Fibroblast of skin of scalp (primary cell): ENCODE measurements at regions not wholly inside any gene's neighbourhood (a gene's known extent, or its start where the extent isn't known, plus 50 kb on each side); places are given as distances from the start of the nearest gene placed in this dataset.

Source experiments
- DNase-seq: peaks from one replicate; pipeline ENCODE4 v3.0.0-alpha.2; 2013

DNA sequence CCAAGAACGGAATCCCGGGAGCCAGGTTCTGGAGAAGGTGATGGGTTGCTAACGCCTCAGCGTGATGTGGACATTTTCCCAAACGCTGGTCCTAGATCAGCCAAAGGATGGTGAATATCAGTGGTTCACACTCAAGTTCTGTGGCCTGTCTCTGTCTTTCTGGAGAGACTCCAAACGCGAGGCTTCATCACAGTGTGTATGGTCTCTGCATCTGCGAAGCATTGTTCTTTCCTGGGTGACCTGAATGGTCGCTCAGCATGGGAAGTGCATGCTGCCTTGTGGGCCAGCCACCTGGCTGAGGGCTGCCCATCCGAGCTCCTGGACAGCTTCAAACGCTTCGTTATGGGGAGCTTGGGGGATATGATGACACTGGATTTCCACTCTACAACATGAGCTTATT lies 810.0 kb downstream of the TBC1D22A start:
- no peak for DNase-seq

DNA sequence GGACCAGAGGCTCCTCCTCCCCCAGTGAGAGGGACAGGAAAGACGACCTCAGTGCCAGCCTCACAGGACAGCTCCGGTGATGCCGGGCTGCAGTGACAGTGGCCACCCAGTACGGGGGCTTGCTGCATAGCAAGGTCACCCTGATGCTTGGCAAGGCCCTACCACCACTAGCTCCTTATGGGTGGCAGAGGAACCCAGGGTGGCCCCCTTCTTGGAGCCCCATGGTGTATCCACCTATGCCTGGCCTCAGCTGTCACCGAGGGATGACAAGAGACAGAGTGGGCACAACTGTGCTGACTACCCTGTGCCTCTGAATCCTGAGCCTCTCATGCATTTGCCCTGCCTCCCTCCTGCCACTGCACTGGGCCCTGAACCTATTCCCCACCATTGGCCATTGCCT lies 809.2 kb downstream of the TBC1D22A start:
- DNase-seq: no peak

DNA sequence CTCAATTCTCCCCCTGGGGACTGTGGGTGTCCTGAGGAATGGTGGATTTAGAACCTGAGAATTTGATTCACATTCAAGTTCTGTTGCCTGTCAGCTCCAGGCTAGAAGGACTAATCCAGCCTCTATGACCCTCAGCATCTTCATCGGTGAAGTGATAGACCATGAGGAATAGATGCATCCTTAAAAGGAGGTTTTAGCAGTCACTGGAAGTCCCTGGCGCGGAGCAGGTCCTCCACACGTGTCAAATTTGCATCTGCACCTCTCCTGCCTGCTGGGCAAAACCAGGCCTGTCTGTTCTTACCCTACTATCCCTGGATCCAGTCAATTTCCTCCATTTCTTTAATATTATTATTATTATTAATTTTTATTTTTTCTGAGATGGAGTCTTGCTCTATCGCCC lies 808.4 kb downstream of the TBC1D22A start:
- DNase-seq: no peak

DNA sequence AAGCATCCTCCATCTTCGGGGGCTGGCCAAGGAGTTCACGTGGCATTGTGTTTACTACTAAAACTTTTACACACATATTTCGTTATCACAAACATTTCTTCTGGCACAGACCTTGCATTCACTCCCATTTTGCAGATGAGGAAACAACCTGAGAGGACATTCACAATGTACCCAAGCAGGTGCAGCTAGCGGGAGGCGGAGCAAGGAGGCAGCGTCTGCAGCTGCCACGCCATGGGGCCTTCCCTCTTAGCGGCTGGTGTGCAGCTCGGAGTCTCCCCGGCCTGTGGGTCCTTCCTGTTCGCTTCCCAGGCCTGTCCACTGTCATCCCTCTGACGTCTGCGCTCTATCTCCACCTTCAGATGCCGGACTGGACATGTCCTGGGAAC lies 807.8 kb downstream of the TBC1D22A start:
- no peak for DNase-seq

DNA sequence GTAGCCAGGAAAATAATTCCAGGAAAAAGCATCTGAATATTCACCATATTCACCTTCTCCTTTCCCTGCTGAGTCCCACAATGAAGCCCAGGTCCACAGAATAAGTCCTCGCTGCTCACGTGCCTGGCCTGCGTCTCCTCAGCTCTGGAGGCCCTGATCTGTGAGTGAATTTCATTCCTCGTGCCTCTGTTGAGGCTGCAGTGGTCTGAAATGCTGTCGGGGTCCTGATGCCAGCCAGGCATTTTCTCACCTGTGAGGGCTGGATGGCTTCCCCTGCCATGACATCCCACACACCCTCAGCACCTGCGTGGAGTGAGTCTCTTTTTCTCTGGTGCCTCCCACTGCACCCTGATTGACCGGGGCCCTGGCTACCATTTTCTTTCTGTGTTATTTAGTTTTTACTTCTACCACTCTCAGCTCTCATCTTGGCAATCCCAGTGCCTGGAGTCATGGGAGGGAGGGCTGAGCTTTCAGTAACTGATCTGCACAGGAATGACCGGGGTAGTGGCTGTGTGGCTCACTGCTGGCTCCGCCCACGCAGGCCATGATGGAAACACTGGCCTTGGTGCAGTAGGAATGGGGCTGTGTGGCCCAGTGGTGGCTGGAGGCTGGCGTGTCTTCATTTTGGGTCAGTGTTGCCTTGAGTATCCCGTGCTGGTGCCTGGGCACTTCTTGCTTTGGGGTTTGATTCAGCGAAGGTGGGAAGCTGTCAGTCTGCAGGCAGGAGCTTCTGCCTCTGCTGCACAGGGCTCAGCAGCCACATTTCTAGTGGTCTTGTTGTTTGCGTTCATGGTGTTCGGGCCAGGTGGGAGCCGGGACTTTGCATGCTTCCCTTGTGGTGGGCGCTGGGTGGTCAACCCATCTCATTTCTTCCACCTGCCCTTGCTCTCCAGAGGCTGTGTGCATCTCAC lies 807.2 kb downstream of the TBC1D22A start:
- DNase-seq: no peak

DNA sequence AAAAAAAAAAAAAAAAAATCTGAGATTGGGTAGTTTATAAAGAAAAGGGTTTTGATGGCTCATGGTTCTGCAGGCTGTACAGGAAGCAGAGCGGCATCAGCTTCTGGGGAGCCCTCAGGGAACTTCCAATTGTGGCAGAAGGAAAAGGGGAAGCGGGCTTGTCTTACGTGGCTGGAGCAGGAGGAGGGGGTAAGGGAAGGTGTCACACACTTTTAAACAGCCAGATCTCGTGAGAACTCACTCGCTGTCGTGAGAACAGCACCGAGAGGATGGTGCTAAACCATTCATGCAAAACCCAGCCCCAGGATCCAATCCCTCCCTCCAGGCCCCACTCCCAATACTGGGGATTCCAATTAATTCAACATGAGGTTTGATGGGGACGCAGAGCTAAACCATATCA lies 806.2 kb downstream of the TBC1D22A start:
- DNase-seq: no peak

DNA sequence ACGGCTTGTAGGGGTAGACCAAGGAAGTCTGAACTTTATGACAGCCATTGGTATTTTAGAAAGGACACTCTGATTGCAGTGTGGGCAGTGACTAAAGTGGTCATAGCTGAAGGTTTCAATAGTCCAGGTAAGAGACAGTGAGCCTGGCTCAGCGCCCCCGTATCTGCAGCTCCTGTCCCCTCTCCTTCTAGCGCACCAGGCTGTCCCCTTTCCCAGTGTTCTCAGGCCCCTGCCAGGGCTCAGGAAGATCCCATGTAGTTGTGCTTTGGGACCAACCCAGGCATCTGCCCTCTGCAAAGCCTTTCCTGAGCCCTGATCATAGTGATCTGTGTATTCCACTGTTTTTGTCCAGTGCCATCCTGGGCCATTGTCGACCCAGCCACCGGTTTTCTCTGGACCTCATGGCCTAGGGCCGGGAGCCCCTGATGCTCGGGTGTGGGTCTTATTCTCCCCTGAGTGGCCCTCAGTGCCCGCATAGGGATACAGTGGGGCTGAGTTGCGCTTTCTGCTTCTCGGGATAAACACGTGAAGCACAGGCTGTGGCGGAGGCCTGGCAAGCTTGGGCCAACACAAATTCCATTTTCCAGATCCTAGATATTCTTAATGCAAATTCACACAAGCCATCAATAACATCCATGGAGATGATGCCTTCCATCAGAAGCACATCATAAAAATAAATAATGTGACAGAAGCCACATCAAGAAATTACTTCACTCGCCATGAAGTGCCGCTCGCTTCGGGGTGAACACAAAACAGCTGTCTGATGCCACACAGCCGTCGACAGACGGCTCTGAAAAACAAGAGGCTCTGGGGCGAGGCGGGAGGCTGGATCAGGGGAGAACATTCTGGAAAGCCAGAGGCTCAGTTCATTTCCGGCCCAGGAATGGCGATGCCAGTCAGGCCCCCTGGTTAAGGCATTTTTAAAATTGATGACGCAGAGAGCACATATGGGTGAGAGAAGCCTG lies 805.0 kb downstream of the TBC1D22A start:
- no peak for DNase-seq

DNA sequence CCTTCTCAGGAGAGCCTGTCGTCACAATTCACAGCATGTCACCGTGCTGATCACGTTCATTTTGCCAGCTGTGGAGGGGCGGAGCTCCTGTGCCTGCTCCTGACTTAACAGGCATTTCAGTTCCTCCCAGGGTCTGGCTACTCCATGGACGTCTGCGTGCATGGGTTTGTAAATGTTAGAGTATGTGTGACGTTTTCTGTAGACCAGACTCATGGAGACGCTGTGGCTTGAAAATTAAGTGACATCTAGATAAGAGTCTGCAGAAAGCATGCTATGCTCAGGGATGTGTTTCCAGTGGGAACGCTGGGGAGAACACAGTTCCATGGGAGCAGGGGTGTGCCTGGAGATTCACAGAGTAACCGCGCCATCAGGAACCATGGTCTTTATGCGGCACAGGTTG lies 804.0 kb downstream of the TBC1D22A start:
- no peak for DNase-seq

DNA sequence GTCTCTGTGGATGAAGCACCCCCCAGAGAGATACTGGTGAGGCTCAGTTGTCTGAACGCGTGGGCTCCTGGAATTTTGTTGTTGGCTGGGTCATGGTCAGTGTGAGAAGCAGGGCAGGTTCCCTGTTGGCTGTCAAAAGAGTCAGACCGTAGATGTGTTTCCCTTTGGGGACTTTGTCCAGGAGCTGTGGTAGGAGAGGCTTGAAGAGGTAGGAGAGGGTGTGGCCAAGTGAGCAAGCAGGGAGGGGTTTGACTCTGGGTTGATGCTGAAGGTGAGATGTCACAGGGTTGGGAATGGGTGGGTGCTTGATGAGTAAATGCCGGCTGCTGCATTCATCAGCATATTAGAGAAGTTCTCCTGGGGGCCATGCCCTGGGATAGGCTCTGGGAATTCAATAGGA lies 803.2 kb downstream of the TBC1D22A start:
- no peak for DNase-seq

DNA sequence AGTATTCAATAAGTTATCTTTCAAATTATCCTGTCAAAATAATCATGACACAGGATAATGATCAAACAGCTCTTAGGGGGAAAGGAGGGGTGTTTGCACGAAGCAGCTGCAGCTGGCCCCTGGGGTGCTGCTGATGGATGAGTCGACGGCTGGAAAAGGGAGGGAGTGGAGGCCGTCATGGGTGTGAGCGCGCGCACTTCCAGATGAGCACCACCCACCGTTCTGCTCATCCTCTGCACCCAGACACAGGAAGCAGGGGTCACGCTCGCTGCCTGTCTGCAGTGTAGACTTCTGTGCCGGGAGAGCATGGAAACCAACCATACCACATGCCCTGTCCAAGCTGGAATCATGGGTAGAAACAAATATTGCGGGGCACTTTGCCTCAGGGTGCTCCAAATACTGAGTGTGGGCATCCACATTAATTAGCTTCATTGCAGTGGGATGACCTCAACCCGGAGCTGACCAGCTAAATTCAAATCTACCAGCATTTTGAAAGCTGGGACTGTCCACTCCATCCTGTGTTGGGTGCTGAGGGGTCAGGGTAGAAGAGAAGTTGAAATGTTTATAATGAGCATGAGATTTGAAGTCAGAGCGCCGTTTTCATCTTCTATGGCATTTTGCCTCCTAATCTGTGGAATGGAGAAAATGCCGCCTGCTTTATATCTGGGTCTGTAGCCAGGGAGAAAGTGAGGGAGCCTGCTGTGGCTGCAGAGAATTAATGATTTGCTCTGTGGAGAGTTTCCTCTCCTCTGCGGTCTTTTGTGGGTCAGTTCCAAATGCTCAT lies 802.4 kb downstream of the TBC1D22A start:
- no peak for DNase-seq

DNA sequence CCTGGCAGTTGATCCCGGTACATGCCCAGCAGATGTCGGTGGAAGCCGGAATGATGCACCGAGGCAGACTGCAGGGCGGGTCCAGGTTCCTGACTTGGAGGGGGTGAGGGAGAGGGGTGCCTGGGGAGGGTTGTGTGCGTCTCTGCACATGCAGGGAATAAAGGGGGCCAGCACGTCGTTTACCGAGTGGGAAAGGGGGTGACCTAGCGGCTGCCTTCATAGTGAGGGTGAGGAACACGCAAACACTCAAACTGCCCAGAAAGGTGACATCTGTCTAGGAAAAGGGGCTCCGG lies 801.7 kb downstream of the TBC1D22A start:
- no peak for DNase-seq

DNA sequence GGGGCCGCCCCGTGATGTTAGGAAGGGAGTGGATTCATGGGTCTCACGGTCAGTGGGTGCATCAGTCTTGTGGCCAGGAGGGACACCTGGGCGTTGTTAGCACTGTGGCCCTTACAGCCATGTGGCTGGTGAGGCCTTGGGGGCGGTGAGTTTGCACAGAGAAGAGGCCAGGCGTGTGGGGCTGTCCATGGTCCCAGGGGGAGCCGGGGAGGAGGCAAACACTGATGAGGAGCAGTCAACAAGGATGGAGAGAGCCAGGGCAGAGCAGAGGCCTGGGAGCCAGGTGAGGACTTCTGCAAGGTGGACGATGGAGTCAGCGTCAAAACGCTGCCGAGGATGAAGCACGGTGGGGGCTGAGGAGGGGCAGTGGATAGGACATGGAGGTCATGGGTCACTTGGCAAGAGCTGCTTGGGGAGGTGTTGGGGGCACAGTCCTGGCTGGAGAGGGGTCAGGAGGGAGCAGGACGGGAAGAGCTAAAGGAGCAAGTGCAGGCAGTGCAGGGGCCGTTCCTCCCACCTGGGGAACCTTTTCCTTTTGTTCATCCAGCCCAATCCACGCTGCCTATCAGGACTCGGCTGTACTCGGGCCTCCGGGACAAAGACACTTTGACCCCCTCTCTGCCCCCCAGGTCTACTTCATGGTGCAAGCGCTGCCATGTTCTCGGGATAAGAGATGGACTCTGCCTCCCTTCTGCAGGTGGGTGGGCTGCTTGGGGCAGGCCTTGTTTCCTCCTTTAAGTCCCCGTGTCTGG lies 801.1 kb downstream of the TBC1D22A start:
- no peak for DNase-seq

DNA sequence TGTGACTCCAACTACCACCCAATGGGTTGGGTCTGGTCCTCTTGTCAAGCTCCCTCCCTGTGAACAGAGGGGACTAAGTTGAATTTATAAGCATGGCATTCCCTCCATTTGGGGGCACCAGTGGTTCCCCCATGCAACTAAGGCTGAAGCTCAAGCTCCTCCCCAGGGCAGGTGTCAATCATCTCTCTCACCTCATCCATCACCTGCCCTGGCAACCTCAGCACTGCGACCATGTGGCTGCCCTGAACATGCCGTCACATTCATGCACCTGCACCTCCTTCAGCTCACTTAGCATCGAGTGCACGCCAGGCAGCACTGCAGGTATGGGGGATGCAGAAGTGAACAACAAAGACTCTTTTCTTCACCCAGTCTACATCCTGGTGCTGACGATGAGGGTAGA lies 799.3 kb downstream of the TBC1D22A start:
- DNase-seq: no peak

DNA sequence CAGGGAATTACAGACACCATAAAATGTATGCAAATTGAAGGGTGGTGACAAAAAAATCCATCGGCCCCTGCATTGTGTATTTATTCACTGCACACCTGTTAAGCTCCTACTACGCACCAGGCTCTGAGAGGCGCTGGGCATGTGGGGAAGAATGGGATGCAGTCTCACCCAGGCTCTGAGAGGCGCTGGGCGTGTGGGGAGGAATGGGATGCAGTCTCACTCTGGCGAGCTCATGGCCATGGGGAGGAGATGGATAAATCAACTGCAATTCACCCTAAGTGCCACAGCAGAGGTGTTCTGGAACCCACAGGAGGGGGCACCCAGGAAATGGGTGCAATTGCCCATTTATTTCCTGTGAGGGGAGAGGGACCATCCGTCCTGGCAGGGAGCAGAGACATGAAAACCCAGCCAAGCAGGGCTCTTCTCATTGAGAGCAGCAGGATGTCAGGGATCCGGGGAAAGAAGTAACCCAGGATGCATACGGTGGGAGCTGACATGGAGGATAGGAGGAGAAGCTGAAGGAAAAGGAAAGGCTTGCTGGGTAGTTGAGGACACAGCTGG lies 798.7 kb downstream of the TBC1D22A start:
- no peak for DNase-seq

DNA sequence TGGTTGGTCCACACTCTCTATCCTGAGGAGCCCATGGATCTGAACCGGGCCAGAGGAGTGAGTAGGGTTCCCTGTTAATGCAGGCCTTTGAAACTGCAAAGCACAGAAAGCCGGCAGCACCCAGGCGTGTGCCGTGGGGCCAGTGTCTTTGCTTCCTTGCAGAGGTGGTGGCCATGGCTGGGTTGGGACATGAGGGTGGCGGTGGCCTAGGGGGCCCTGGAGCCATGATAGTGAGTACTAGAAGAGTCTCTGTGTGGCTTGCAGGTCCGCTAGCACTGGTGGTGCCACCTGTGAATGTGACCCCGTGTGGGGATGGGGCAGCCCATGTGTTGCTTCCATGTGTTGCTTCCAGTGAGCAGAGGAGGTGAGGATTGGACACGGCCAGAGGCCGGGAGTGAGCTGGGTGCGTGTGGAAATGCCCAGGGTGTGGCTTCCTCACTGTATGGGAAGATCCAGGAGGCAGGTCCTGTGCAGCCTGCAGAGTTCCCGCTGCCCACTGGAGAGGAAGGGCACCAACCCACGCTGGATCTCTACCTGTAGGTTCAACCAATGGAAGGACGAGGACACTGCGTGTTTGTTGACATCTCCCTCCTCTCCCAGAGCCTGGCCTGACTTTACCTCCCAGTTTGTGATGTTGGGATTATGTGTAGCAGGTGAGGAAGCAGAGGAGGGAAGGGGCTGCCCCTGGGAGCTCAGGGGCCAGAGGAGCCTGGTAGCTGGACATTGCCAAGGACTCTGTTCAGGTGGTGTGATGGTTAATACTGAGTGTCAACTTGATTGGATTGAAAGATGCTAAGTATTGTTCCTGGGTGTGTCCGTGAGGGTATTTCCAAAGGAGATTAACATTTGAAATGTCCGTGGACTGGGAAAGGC lies 796.6 kb downstream of the TBC1D22A start:
- no peak for DNase-seq

DNA sequence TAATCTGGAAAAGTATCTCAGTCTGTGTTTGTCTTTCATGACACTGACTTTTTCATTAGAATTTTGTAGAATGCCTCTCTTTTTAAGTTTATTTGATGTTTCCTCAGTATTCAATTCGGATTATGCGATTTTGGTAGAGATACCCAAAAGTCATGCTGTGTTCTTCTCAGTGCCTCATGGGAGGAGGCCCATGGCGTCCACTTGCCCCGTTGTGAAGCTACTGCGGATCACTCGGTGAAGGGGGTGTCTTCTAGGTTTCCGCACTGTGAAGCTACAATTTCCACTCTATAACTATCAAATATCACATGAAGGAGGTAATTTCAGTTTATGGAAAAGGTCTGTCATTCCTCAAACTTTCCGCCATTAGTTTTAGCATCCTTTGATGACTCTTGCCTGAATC lies 794.0 kb downstream of the TBC1D22A start:
- DNase-seq: no peak

DNA sequence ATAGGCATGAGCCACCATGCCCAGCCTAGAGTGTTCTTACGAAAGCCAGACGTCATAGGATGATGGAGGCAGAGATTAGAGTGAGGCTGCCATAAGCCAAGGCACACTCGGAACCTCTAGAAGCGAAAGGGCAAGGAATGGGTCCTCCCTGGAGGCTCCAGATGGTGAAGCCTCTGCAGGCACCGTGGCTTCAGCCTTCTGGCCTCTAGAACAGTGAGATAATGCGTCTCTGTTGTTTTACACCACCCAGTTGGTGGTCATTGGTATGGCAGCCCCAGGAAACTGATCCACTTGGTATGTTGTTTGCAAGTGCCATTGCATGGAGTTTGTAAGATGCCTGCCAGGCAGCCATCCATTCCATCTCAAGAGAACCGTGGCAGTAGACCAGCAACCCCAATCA lies 791.0 kb downstream of the TBC1D22A start:
- no peak for DNase-seq

DNA sequence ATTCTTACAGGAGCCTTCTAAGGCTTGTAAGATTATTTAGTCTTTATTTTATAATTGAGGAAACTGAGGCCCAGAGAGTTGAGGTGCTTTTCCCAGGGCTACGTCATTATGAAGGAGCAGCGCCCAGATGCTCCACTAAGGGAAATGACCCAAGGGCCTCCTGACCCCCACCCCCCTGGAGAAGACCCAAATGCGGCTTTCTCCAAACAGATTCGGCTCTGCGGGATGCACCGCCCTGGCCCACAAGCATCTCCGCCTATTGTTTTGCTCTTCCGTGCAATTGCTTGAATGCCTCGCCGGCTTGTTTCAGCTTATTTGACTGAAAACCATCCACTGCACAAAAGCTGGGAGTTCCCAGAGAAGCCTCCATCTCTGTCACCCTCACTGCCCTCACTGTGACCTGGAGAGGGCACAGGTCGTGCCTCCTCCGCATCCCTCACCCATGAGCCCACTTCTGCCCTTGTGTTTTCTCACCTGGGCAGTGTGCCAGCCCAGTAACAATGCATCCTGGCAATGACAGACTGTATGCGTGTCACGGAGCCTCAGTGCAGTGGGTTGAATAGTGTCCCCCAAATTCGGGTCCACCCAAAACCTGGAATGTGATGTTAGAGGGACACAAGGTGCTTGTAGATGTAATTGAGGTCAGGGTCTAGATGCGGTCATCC lies 790.2 kb downstream of the TBC1D22A start:
- no peak for DNase-seq

DNA sequence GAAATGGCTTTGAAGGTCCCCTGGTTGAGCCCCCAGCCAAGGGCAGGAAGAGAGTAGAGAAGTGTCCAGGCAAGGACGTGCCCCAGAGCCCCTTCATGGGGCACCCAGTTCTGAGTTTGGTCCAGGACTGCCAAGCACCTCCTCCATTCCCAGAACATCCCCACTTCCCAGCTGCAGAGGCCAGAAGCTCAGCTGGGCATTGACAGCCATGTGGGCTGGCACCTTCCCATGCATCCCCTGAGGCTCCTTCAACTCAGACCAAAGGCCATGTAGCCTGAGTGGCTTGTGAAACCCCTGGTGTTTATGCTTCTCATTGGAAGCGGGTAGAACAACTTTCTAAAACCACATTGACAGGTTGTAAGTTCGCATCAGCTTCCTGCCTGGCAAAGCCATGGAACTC lies 789.6 kb downstream of the TBC1D22A start:
- DNase-seq: no peak

DNA sequence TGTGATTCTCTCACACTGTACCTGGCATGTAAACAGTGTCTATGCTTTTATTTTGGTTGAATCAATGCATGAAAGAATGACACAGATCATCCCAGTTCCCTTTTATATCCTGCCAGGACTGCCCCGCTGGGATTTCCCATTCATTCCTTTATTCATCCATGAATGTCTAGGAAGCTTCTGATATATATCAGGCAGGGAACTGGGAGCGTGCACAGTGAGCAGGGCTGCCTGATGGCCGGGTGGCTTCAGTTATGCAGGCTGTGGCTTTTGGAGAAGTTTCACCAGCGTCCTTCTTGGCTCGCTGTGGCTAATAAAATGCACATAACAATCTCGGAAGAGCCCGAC lies 789.0 kb downstream of the TBC1D22A start:
- no peak for DNase-seq
